Erythroblast (primary cell): ENCODE measurements at regions not wholly inside any gene's neighbourhood (a gene's known extent, or its start where the extent isn't known, plus 50 kb on each side); places are given as distances from the start of the nearest gene placed in this dataset.

Experiments used
- GATA1 ChIP-seq: IDR thresholded peaks from 2 replicates; pipeline ENCODE4 v1.6.1; 2011; ENCODE audit warnings: low read depth, mild to moderate bottlenecking, control low read depth, low read length, moderate library complexity
- POLR2A ChIP-seq: IDR thresholded peaks from 2 replicates; pipeline ENCODE4 v1.6.1; 2011; ENCODE audit warnings: mild to moderate bottlenecking, low read length

- no peak for TF ChIP-seq POLR2A
- TF ChIP-seq GATA1: no peak
Observed at GRCh38 chr14:65208548-65208947, 106.2 kb upstream of the MAX start.
